H9 (cell line): ENCODE measurements at regions not wholly inside any gene's neighbourhood (a gene's known extent, or its start where the extent isn't known, plus 50 kb on each side); places are given as distances from the start of the nearest gene placed in this dataset.

Experiments
- DNase-seq: peaks from one replicate; pipeline ENCODE4 v3.0.0-alpha.2; 2017
- H2AFZ ChIP-seq: one replicate; pipeline ENCODE4 v1.6.1; 2013; ENCODE audit warnings: mild to moderate bottlenecking, low read length, control low read depth, moderate library complexity
- H2AK5ac ChIP-seq: 2 replicates; pipeline ENCODE4 v1.6.1; 2013; ENCODE audit warnings: low read length, control low read depth, mixed read lengths; ENCODE audit not compliant: insufficient read length
- H2BK120ac ChIP-seq: one replicate; pipeline ENCODE4 v1.6.1; 2013; ENCODE audit warnings: low read depth, mild to moderate bottlenecking, low read length, control low read depth, inconsistent platforms; ENCODE audit not compliant: poor library complexity, severe bottlenecking
- H2BK12ac ChIP-seq: 2 replicates; pipeline ENCODE4 v1.6.1; 2013; ENCODE audit warnings: low read length, control low read depth, mixed read lengths, low read depth; ENCODE audit not compliant: insufficient read length
- H2BK15ac ChIP-seq: 2 replicates; pipeline ENCODE4 v1.6.1; 2013; ENCODE audit warnings: low read depth, low read length, control low read depth
- H2BK20ac ChIP-seq: one replicate; pipeline ENCODE4 v1.6.1; 2013; ENCODE audit warnings: low read depth, mild to moderate bottlenecking, low read length, control low read depth, inconsistent platforms; ENCODE audit not compliant: poor library complexity, severe bottlenecking
- H2BK5ac ChIP-seq: 2 replicates; pipeline ENCODE4 v1.6.1; 2013; ENCODE audit warnings: low read length, control low read depth, mixed read lengths; ENCODE audit not compliant: insufficient read length
- H3K14ac ChIP-seq: 2 replicates; pipeline ENCODE4 v1.6.1; 2013; ENCODE audit warnings: low read length, control low read depth; ENCODE audit not compliant: insufficient read depth
- H3K18ac ChIP-seq: 2 replicates; pipeline ENCODE4 v1.6.1; 2013; ENCODE audit warnings: low read depth, mild to moderate bottlenecking, mixed read lengths, low read length, control low read depth; ENCODE audit not compliant: insufficient read length
- H3K23ac ChIP-seq: 2 replicates; pipeline ENCODE4 v1.6.1; 2013; ENCODE audit warnings: low read length, control low read depth, mixed read lengths, low read depth; ENCODE audit not compliant: insufficient read length
- H3K23me2 ChIP-seq: 2 replicates; pipeline ENCODE4 v1.6.1; 2013; ENCODE audit warnings: low read depth, mild to moderate bottlenecking, mixed read lengths, low read length, control low read depth; ENCODE audit not compliant: insufficient read length, poor library complexity, severe bottlenecking
- H3K27ac ChIP-seq: 2 replicates; pipeline ENCODE4 v1.5.1; 2013; ENCODE audit warnings: low read length, control low read depth, mixed read lengths, low read depth; ENCODE audit not compliant: insufficient read length
- H3K27me3 ChIP-seq: 2 replicates; pipeline ENCODE4 v1.6.1; 2013; ENCODE audit warnings: low read length, control low read depth, inconsistent platforms; ENCODE audit not compliant: insufficient read depth
- H3K4ac ChIP-seq: 2 replicates; pipeline ENCODE4 v1.6.1; 2013; ENCODE audit warnings: low read depth, mild to moderate bottlenecking, control low read depth, inconsistent platforms, low read length, moderate library complexity
- H3K4me1 ChIP-seq: 2 replicates; pipeline ENCODE4 v1.6.1; 2013; ENCODE audit warnings: low read length, control low read depth, inconsistent platforms; ENCODE audit not compliant: insufficient read depth
- H3K4me2 ChIP-seq: 2 replicates; pipeline ENCODE4 v1.6.1; 2013; ENCODE audit warnings: low read length, control low read depth, mixed read lengths; ENCODE audit not compliant: insufficient read length, insufficient read depth
- H3K56ac ChIP-seq: 2 replicates; pipeline ENCODE4 v1.6.1; 2013; ENCODE audit warnings: low read depth, mild to moderate bottlenecking, mixed read lengths, low read length, control low read depth; ENCODE audit not compliant: insufficient read length
- H3K79me1 ChIP-seq: 2 replicates; pipeline ENCODE4 v1.6.1; 2013; ENCODE audit warnings: low read depth, mild to moderate bottlenecking, moderate library complexity, low read length, control low read depth, inconsistent platforms; ENCODE audit not compliant: insufficient read depth, poor library complexity, severe bottlenecking
- H3K79me2 ChIP-seq: 2 replicates; pipeline ENCODE4 v1.6.1; 2013; ENCODE audit warnings: low read length, control low read depth, inconsistent platforms; ENCODE audit not compliant: insufficient read depth
- H3K9ac ChIP-seq: 2 replicates; pipeline ENCODE4 v1.6.1; 2013; ENCODE audit warnings: low read length, control low read depth, mixed read lengths; ENCODE audit not compliant: insufficient read length; ENCODE audit errors: extremely low read depth
- H3K9me3 ChIP-seq: one replicate; pipeline ENCODE4 v1.6.1; 2013; ENCODE audit warnings: low read depth, low read length, inconsistent platforms; ENCODE audit not compliant: control insufficient read depth
- H3T11ph ChIP-seq: one replicate; pipeline ENCODE4 v1.6.1; 2013; ENCODE audit warnings: mild to moderate bottlenecking, low read length, control low read depth, inconsistent platforms
- H4K20me1 ChIP-seq: one replicate; pipeline ENCODE4 v1.6.1; 2013; ENCODE audit not compliant: control insufficient read depth, insufficient read length, insufficient read depth
- H4K5ac ChIP-seq: 2 replicates; pipeline ENCODE4 v1.6.1; 2013; ENCODE audit warnings: low read depth, mild to moderate bottlenecking, mixed read lengths, low read length, control low read depth; ENCODE audit not compliant: insufficient read length
- H4K8ac ChIP-seq: replicated peaks from 2 replicates; pipeline ENCODE4 v1.6.1; 2013; ENCODE audit warnings: low read length, control low read depth, mixed read lengths, low read depth; ENCODE audit not compliant: insufficient read length
- H4K91ac ChIP-seq: 2 replicates; pipeline ENCODE4 v1.6.1; 2013; ENCODE audit warnings: low read depth, mild to moderate bottlenecking, moderate library complexity, mixed read lengths, low read length, control low read depth; ENCODE audit not compliant: insufficient read length
- H3K27ac Mint-ChIP-seq, 3 experiments: 2 replicates in 2 of 3; 3 replicates in 1 of 3; pipeline ENCODE4 v1.8.0; 2020 to 2021; ENCODE audit warnings: mixed read lengths in 3 of 3, mild to moderate bottlenecking in 1 of 3, moderate library complexity in 1 of 3
- H3K27me3 Mint-ChIP-seq: 2 replicates; pipeline ENCODE4 v1.8.0; 2021; ENCODE audit warnings: low read depth, mild to moderate bottlenecking, moderate library complexity, mixed read lengths
- H3K36me3 Mint-ChIP-seq, 3 experiments: 2 replicates in 2 of 3; 3 replicates in 1 of 3; pipeline ENCODE4 v1.8.0; 2020 to 2021; ENCODE audit warnings: low read depth in 3 of 3, mixed read lengths in 3 of 3; ENCODE audit not compliant: insufficient read depth in 1 of 3
- H3K4me1 Mint-ChIP-seq, 2 experiments: 2 replicates each; pipeline ENCODE4 v1.8.0; 2020; ENCODE audit warnings: mixed read lengths in 2 of 2
- H3K4me3 Mint-ChIP-seq, 2 experiments: 2 replicates in 1 of 2; 3 replicates in 1 of 2; pipeline ENCODE4 v1.8.0; 2020 to 2021; ENCODE audit warnings: mild to moderate bottlenecking in 2 of 2, mixed read lengths in 2 of 2, moderate library complexity in 1 of 2
- H3K9me3 Mint-ChIP-seq, 2 experiments: 2 replicates in 1 of 2; 3 replicates in 1 of 2; pipeline ENCODE4 v1.8.0; 2020; ENCODE audit warnings: mild to moderate bottlenecking in 2 of 2, mixed read lengths in 2 of 2, moderate library complexity in 1 of 2
- TF ChIP-seq, protein P1 (sequence below): fragments of 200-600 bp; sonication (generic); conservative IDR thresholded peaks from 3 replicates; pipeline ENCODE4 v1.8.0; 2021; ENCODE audit warnings: antibody characterized with exemption, mild to moderate bottlenecking

DNA sequence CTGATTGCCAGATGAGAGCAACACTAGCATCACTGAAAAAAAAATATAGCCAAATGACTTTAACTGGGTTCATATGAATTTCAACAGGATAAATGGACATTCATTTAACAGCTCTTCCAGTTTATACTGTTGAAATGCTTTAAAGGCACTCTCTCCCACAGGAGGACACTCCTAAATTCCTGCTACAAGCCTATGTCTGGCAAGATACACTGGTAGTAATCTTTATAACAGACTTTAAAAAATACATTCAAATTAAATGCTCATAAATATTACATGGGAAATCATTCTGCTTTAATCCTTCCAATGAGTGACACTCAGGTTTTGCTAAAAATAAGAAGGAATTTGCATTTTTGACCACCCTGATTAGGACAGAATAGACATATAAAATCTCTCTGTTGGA lies 526.7 kb upstream of the ADAMTS5 start:
- Histone ChIP-seq H3K9me3 (no peaks in the 10 kb centered on the region), H3T11ph (no peak overlapping the region), H4K20me1 (no peaks in the 10 kb centered on the region), H2BK20ac (no peak overlapping the region), H3K56ac (no peak overlapping the region), H3K14ac (no peak overlapping the region), H2BK5ac (no peak overlapping the region), H3K23ac (no peak overlapping the region), H4K5ac (no peak overlapping the region), H2AK5ac (no peak overlapping the region), H4K91ac (no peak overlapping the region), H3K23me2 (no peaks in the 10 kb centered on the region), H3K4ac (no peak overlapping the region), H3K79me2 (no peaks in the 10 kb centered on the region), H3K27ac (no peak overlapping the region), H3K27me3 (no peaks in the 10 kb centered on the region), H3K18ac (no peak overlapping the region), H2BK120ac (no peak overlapping the region), H2BK15ac (no peak overlapping the region), H4K8ac (no peak overlapping the region), H3K4me2 (no peak overlapping the region), H3K4me1 (peaks cover 2% of the 10 kb centered on the region; the same call in 1 of the 2 replicates), H2AFZ (no peak overlapping the region), H3K9ac (no peak overlapping the region), H2BK12ac (no peak overlapping the region), H3K79me1 (no peaks in the 10 kb centered on the region)
- Mint-ChIP-seq H3K27ac (no peak overlapping the region), H3K4me1 (peaks cover 8 to 9% of the 10 kb centered on the region in 2 experiments), H3K36me3 (no peaks in the 10 kb centered on the region), H3K27me3 (no peaks in the 10 kb centered on the region), H3K9me3 (no peaks in the 10 kb centered on the region), H3K4me3 (no peak overlapping the region)
- no peak for DNase-seq
- TF ChIP-seq, protein P1, sequence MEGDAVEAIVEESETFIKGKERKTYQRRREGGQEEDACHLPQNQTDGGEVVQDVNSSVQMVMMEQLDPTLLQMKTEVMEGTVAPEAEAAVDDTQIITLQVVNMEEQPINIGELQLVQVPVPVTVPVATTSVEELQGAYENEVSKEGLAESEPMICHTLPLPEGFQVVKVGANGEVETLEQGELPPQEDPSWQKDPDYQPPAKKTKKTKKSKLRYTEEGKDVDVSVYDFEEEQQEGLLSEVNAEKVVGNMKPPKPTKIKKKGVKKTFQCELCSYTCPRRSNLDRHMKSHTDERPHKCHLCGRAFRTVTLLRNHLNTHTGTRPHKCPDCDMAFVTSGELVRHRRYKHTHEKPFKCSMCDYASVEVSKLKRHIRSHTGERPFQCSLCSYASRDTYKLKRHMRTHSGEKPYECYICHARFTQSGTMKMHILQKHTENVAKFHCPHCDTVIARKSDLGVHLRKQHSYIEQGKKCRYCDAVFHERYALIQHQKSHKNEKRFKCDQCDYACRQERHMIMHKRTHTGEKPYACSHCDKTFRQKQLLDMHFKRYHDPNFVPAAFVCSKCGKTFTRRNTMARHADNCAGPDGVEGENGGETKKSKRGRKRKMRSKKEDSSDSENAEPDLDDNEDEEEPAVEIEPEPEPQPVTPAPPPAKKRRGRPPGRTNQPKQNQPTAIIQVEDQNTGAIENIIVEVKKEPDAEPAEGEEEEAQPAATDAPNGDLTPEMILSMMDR = no peak
